ENCODE measurements at regions not wholly inside any gene's neighbourhood (a gene's known extent, or its start where the extent isn't known, plus 50 kb on each side); places are given as distances from the start of the nearest gene placed in this dataset.

- no peak for TF ChIP-seq CTCF (IDR thresholded peaks at IDR 0.05; ENCODE audit: poor library complexity, severe bottlenecking)
- no peak for TF ChIP-seq EP300 (conservative IDR thresholded peaks at IDR 0.05; ENCODE audit: poor library complexity, severe bottlenecking)
- TF ChIP-seq EZH2 (IDR thresholded peaks at IDR 0.05; ENCODE audit: borderline replicate concordance, insufficient read depth, low read length, poor library complexity, severe bottlenecking) = no peak
- no peak for TF ChIP-seq REST (IDR thresholded peaks at IDR 0.05; ENCODE audit: borderline replicate concordance)
- no peak for TF ChIP-seq POLR2AphosphoS5 (IDR thresholded peaks at IDR 0.05)
- TF ChIP-seq RAD21 (conservative IDR thresholded peaks at IDR 0.05) = no peak
Measured at GRCh38 chr6:139710556-139710955, 336.1 kb upstream of the CITED2 start.

Data from neural cell (in vitro differentiated cells).